Astrocyte (in vitro differentiated cells and primary cell): ENCODE measurements at regions not wholly inside any gene's neighbourhood (a gene's known extent, or its start where the extent isn't known, plus 50 kb on each side); places are given as distances from the start of the nearest gene placed in this dataset.
A peak's percentile ranks its signal among the peaks of the same experiment; 100 is the strongest.

ENCODE experiments used
- DNase-seq: peaks from one replicate; pipeline ENCODE4 v3.0.0-alpha.2; 2010; ENCODE audit warnings: low read depth
- FAIRE-seq: peaks from 2 replicates; lab custom pipeline; 2011; peaks lifted over from hg19 to GRCh38; lab: Jason Lieb, UNC
- H2AFZ ChIP-seq: 2 replicates; pipeline ENCODE4 v1.6.0; 2012; ENCODE audit warnings: low read depth, low read length, inconsistent platforms
- H3K27ac ChIP-seq: 2 replicates; pipeline ENCODE4 v1.5.1; 2011; ENCODE audit warnings: low read depth, low read length, inconsistent platforms
- H3K27me3 ChIP-seq: 2 replicates; pipeline ENCODE4 v1.6.0; 2011; ENCODE audit warnings: low read length, inconsistent platforms; ENCODE audit not compliant: insufficient read depth
- H3K36me3 ChIP-seq: 2 replicates; pipeline ENCODE4 v1.5.1; 2011; ENCODE audit warnings: low read length, inconsistent platforms; ENCODE audit not compliant: insufficient read depth
- H3K4me1 ChIP-seq: 2 replicates; pipeline ENCODE4 v1.5.1; 2011; ENCODE audit warnings: low read length, inconsistent platforms; ENCODE audit not compliant: insufficient read depth
- H3K4me2 ChIP-seq: 2 replicates; pipeline ENCODE4 v1.6.0; 2012; ENCODE audit warnings: low read length, inconsistent platforms
- H3K4me3 ChIP-seq: 2 replicates; pipeline ENCODE4 v1.5.1; 2011; ENCODE audit warnings: low read depth, mild to moderate bottlenecking, low read length, inconsistent platforms; ENCODE audit not compliant: insufficient read depth
- H3K79me2 ChIP-seq: 2 replicates; pipeline ENCODE4 v1.6.0; 2012; ENCODE audit warnings: mild to moderate bottlenecking, low read length, inconsistent platforms; ENCODE audit not compliant: insufficient read depth
- H3K9ac ChIP-seq: 2 replicates; pipeline ENCODE4 v1.6.0; 2012; ENCODE audit warnings: mild to moderate bottlenecking, low read length, inconsistent platforms
- H3K9me3 ChIP-seq: 2 replicates; pipeline ENCODE4 v1.5.1; 2012; ENCODE audit warnings: low read depth, mild to moderate bottlenecking, low read length, inconsistent platforms; ENCODE audit not compliant: insufficient read depth
- H4K20me1 ChIP-seq: 2 replicates; pipeline ENCODE4 v1.6.0; 2012; ENCODE audit warnings: low read length, inconsistent platforms; ENCODE audit not compliant: insufficient read depth
- H3K27ac Mint-ChIP-seq: one replicate; pipeline ENCODE4 v1.8.0; 2021; ENCODE audit warnings: mild to moderate bottlenecking, mixed read lengths; ENCODE audit not compliant: unreplicated experiment
- H3K27me3 Mint-ChIP-seq: one replicate; pipeline ENCODE4 v1.8.0; 2021; ENCODE audit warnings: low read depth, mixed read lengths; ENCODE audit not compliant: unreplicated experiment
- H3K36me3 Mint-ChIP-seq: one replicate; pipeline ENCODE4 v1.8.0; 2021; ENCODE audit warnings: low read depth, mixed read lengths; ENCODE audit not compliant: unreplicated experiment
- H3K4me1 Mint-ChIP-seq: one replicate; pipeline ENCODE4 v1.8.0; 2021; ENCODE audit warnings: low read depth, mixed read lengths; ENCODE audit not compliant: unreplicated experiment
- H3K4me3 Mint-ChIP-seq: one replicate; pipeline ENCODE4 v1.8.0; 2021; ENCODE audit warnings: mild to moderate bottlenecking, moderate library complexity, mixed read lengths; ENCODE audit not compliant: unreplicated experiment
- H3K9me3 Mint-ChIP-seq: one replicate; pipeline ENCODE4 v1.8.0; 2021; ENCODE audit warnings: mild to moderate bottlenecking, mixed read lengths; ENCODE audit not compliant: unreplicated experiment
- EZH2 ChIP-seq: IDR thresholded peaks from 2 replicates; pipeline ENCODE4 v1.6.1; 2012; ENCODE audit warnings: mild to moderate bottlenecking, low read length, inconsistent platforms; ENCODE audit not compliant: insufficient read depth
- TF ChIP-seq, protein P1 (sequence below): IDR thresholded peaks from 2 replicates; pipeline ENCODE4 v1.5.1; 2011; ENCODE audit warnings: low read depth, mild to moderate bottlenecking, inconsistent platforms, low read length, moderate library complexity; ENCODE audit not compliant: insufficient read depth

DNA sequence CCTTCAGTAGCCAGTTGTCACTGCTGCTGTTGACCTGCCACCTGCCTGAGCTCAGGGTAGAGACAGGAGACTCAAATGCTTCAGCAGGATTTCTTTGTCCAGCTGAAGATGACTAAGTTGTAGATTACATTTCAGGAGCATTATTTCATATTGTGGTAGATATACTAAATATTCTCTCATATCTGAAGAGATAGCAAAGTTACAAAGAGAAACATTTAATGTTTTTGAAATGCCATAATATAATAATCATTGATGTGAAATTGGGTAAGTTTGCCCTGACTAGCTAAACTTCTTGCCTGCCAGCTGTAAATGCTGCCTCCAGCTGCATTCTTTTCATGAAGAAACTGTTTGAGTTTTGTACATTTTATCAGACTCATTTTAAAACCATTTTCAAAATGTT lies 247.6 kb upstream of the CNKSR2 start:
- FAIRE-seq (peak; percentile 69), DNase-seq (no peak)
- H3K27ac ChIP-seq: no peak overlapping the region
- no peaks in the 10 kb centered on the region for H3K27me3 ChIP-seq
- H4K20me1 ChIP-seq: no peaks in the 10 kb centered on the region
- no peak overlapping the region for H3K4me2 ChIP-seq
- H3K4me1 Mint-ChIP-seq: peaks cover 2% of the 10 kb centered on the region
- no peaks in the 10 kb centered on the region for H3K36me3 Mint-ChIP-seq
- no peaks in the 10 kb centered on the region for H3K36me3 ChIP-seq
- no peak overlapping the region for H3K27ac Mint-ChIP-seq
- no peaks in the 10 kb centered on the region for H3K79me2 ChIP-seq
- H3K9me3 ChIP-seq: no peaks in the 10 kb centered on the region
- no peak for TF ChIP-seq EZH2
- H3K4me3 ChIP-seq: no peak overlapping the region
- no peaks in the 10 kb centered on the region for H3K9me3 Mint-ChIP-seq
- H3K9ac ChIP-seq: no peak overlapping the region
- H2AFZ ChIP-seq: no peak overlapping the region
- H3K27me3 Mint-ChIP-seq: no peaks in the 10 kb centered on the region
- H3K4me3 Mint-ChIP-seq: no peak overlapping the region
- no peaks in the 10 kb centered on the region for H3K4me1 ChIP-seq

DNA sequence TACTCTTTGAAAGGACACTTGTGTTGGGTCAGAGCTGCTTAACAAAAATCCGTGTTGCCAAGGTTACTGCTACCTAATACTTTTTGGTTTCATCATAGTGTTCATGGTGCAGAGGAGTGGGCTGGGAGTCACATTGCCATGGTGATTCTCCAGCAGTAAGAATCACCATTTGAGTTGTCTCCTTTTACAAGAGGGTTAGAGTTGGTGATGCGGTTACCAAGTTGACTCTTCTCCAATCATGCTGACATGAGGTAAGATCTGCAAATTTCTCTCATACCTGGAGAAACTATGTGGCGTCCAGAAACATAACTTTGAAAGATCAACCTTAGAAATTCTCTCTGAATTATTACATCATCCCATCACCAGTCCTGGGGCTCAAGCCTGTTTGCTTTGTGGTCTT lies 242.9 kb upstream of the CNKSR2 start:
- Histone ChIP-seq H3K27ac (no peak overlapping the region), H3K4me2 (no peak overlapping the region), H3K27me3 (no peaks in the 10 kb centered on the region), H3K79me2 (no peaks in the 10 kb centered on the region), H4K20me1 (no peaks in the 10 kb centered on the region), H3K9ac (no peak overlapping the region), H2AFZ (no peak overlapping the region), H3K4me3 (no peak overlapping the region), H3K9me3 (no peaks in the 10 kb centered on the region), H3K36me3 (no peaks in the 10 kb centered on the region), H3K4me1 (no peaks in the 10 kb centered on the region)
- H3K27me3 Mint-ChIP-seq: no peaks in the 10 kb centered on the region
- TF ChIP-seq, protein P1, sequence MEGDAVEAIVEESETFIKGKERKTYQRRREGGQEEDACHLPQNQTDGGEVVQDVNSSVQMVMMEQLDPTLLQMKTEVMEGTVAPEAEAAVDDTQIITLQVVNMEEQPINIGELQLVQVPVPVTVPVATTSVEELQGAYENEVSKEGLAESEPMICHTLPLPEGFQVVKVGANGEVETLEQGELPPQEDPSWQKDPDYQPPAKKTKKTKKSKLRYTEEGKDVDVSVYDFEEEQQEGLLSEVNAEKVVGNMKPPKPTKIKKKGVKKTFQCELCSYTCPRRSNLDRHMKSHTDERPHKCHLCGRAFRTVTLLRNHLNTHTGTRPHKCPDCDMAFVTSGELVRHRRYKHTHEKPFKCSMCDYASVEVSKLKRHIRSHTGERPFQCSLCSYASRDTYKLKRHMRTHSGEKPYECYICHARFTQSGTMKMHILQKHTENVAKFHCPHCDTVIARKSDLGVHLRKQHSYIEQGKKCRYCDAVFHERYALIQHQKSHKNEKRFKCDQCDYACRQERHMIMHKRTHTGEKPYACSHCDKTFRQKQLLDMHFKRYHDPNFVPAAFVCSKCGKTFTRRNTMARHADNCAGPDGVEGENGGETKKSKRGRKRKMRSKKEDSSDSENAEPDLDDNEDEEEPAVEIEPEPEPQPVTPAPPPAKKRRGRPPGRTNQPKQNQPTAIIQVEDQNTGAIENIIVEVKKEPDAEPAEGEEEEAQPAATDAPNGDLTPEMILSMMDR: no peak
- TF ChIP-seq EZH2: no peak
- FAIRE-seq (peak; percentile 78), DNase-seq (peak; percentile 2)
- H3K4me1 Mint-ChIP-seq: no peaks in the 10 kb centered on the region
- no peaks in the 10 kb centered on the region for H3K36me3 Mint-ChIP-seq
- peaks cover 2% of the 10 kb centered on the region for H3K9me3 Mint-ChIP-seq
- H3K4me3 Mint-ChIP-seq: no peak overlapping the region
- no peak overlapping the region for H3K27ac Mint-ChIP-seq

- no peak for TF ChIP-seq EZH2
- TF ChIP-seq, protein P1: no peak
- Histone ChIP-seq H3K36me3 (no peaks in the 10 kb centered on the region), H3K9me3 (no peaks in the 10 kb centered on the region), H3K27ac (no peak overlapping the region), H3K4me2 (no peak overlapping the region), H3K27me3 (no peaks in the 10 kb centered on the region), H2AFZ (no peak overlapping the region), H3K4me1 (no peaks in the 10 kb centered on the region), H3K4me3 (no peak overlapping the region), H3K9ac (no peak overlapping the region), H4K20me1 (no peaks in the 10 kb centered on the region), H3K79me2 (no peaks in the 10 kb centered on the region)
- no peaks in the 10 kb centered on the region for H3K27me3 Mint-ChIP-seq
- DNase-seq: peak; percentile 3
- peaks cover 2% of the 10 kb centered on the region for H3K9me3 Mint-ChIP-seq
- no peaks in the 10 kb centered on the region for H3K36me3 Mint-ChIP-seq
- no peak overlapping the region for H3K4me3 Mint-ChIP-seq
- FAIRE-seq: no peak
- no peak overlapping the region for H3K27ac Mint-ChIP-seq
- no peaks in the 10 kb centered on the region for H3K4me1 Mint-ChIP-seq
These were observed 242.4 kb upstream of the CNKSR2 start for GRCh38 chrX:21131786-21132185.
